ENCODE measurements at regions not wholly inside any gene's neighbourhood (a gene's known extent, or its start where the extent isn't known, plus 50 kb on each side); places are given as distances from the start of the nearest gene placed in this dataset.

GRCh38 chr3:115397433-115397832 lies 225.9 kb upstream of the GAP43 start:
- no peaks in the 10 kb centered on the region for H3K9me3 ChIP-seq (ENCODE audit: control insufficient read depth, insufficient read depth, low read length)
- H3K27me3 ChIP-seq (ENCODE audit: control insufficient read depth, insufficient read depth, low read length) = no peaks in the 10 kb centered on the region
- dilution Hi-C loops (cut with HindIII; ENCODE audit: low sequenced_read_pairs, unreplicated experiment) = no loop called here
- peaks cover 8% of the 10 kb centered on the region for H3K4me1 ChIP-seq (ENCODE audit: control insufficient read depth, insufficient read depth, low read length)
- H3K79me1 ChIP-seq (ENCODE audit: low read depth in 1 of 2, low read length in 2 of 2) = no peaks in the 10 kb centered on the region
- H4K91ac ChIP-seq (ENCODE audit: insufficient read depth, low read depth, low read length) = no peak overlapping the region
- DNase-seq = peak; percentile 76
- no peaks in the 10 kb centered on the region for H3K36me3 ChIP-seq (ENCODE audit: control insufficient read depth, insufficient read depth, low read length)
- no peak overlapping the region for H4K8ac ChIP-seq (ENCODE audit: low read depth in 2 of 2, low read length in 2 of 2)
- H3K56ac ChIP-seq (ENCODE audit: extremely low read depth, insufficient read depth, low read length) = no peak overlapping the region
- BruUV-seq (replicated peaks) = no TSS peak
- no peaks in the 10 kb centered on the region; the same call in 1 of the 2 replicates for H3K9me1 ChIP-seq (ENCODE audit: insufficient read depth, low read length)
- H4K5ac ChIP-seq (ENCODE audit: low read depth, low read length) = no peak overlapping the region
- intact Hi-C loops (cut with micrococcal nuclease) = no loop called here
- H2AK5ac ChIP-seq (ENCODE audit: low read depth, low read length) = no peak overlapping the region
- POLR2A ChIA-PET (ENCODE audit: unreplicated experiment) = no interaction called here
- H3K23ac ChIP-seq (ENCODE audit: low read depth, low read length) = no peak overlapping the region
- H2BK15ac ChIP-seq (ENCODE audit: low read depth, low read length) = no peak overlapping the region
- TF ChIP-seq NFE2L2 (IDR thresholded peaks at IDR 0.05; ENCODE audit: low read depth, low read length) (peak; percentile 21; the same call in 1 of the 2 replicates), FOS (IDR thresholded peaks at IDR 0.05; ENCODE audit: low read depth, low read length) (peak; percentile 36; the same call in 1 of the 2 replicates), RCOR1 (IDR thresholded peaks at IDR 0.05; ENCODE audit: insufficient replicate concordance, low read length) (no peak), USF2 (IDR thresholded peaks at IDR 0.05; ENCODE audit: low read depth, low read length) (no peak), MAFK (IDR thresholded peaks at IDR 0.05; ENCODE audit: low read depth, low read length) (no peak), CHD1 (IDR thresholded peaks at IDR 0.05; ENCODE audit: low read depth, low read length) (no peak), CEBPB (IDR thresholded peaks at IDR 0.05; ENCODE audit: low read depth, low read length) (no peak), RAD21 (IDR thresholded peaks at IDR 0.05; ENCODE audit: low read length) (no peak)
- TF ChIP-seq, protein P1, sequence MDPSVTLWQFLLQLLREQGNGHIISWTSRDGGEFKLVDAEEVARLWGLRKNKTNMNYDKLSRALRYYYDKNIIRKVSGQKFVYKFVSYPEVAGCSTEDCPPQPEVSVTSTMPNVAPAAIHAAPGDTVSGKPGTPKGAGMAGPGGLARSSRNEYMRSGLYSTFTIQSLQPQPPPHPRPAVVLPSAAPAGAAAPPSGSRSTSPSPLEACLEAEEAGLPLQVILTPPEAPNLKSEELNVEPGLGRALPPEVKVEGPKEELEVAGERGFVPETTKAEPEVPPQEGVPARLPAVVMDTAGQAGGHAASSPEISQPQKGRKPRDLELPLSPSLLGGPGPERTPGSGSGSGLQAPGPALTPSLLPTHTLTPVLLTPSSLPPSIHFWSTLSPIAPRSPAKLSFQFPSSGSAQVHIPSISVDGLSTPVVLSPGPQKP (IDR thresholded peaks at IDR 0.05; ENCODE audit: borderline replicate concordance, low read depth, low read length) = no peak
- WGBS, 2 experiments (ENCODE audit: extremely low coverage in 2 of 2, insufficient read length in 1 of 2) = no CpG with 5 or more reads among the region's 1 CpG
- H2BK120ac ChIP-seq (ENCODE audit: low read depth, low read length) = no peak overlapping the region
- no peak overlapping the region for H3K4me3 ChIP-seq (ENCODE audit: insufficient read depth, low read depth, low read length)
- H3K4ac ChIP-seq (ENCODE audit: low read depth, low read length) = no peak overlapping the region
- 0 out of 2 replicates have a peak overlapping the region, but pooled peaks have one; percentile 19 for H3K14ac ChIP-seq (replicated peaks; ENCODE audit: low read depth, low read length)
- H2BK20ac ChIP-seq (ENCODE audit: low read depth, low read length) = no peak overlapping the region; the same call in 1 of the 2 replicates
- in situ Hi-C loops (cut with MboI; ENCODE audit: low sequenced_read_pairs) = no loop called here
- no peak overlapping the region for H2AK9ac ChIP-seq (replicated peaks; ENCODE audit: low read depth, low read length, poor library complexity)
- CTCF ChIA-PET = no interaction called here
- no peak overlapping the region for H2AFZ ChIP-seq (replicated peaks; ENCODE audit: low read length, poor library complexity)
- no peak overlapping the region for H3K4me2 ChIP-seq (ENCODE audit: low read depth, low read length)
- no peak overlapping the region for H3K9ac ChIP-seq (ENCODE audit: low read depth, low read length)
- no peaks in the 10 kb centered on the region for H4K20me1 ChIP-seq (ENCODE audit: insufficient read depth, low read length)
- H2BK5ac ChIP-seq (ENCODE audit: low read depth, low read length, poor library complexity, severe bottlenecking) = no peak overlapping the region
- ATAC-seq (ENCODE audit: low read depth) = peak; percentile 19
- no peak overlapping the region for H3K27ac ChIP-seq (ENCODE audit: insufficient read depth, low read length)
- no peak overlapping the region for H3K18ac ChIP-seq (ENCODE audit: low read depth, low read length)
